ENCODE measurements at regions not wholly inside any gene's neighbourhood (a gene's known extent, or its start where the extent isn't known, plus 50 kb on each side); places are given as distances from the start of the nearest gene placed in this dataset.

GRCh38 chr4:112847781-112848180 lies 201.7 kb upstream of the ANK2 start:
- no peak for DNase-seq (ENCODE audit: low spot score)

- no peak for DNase-seq (ENCODE audit: low spot score)
These were observed 200.5 kb upstream of the ANK2 start for GRCh38 chr4:112848911-112849310.

GRCh38 chr4:112852601-112853000 lies 196.9 kb upstream of the ANK2 start:
- DNase-seq (ENCODE audit: low spot score): no peak

GRCh38 chr4:112853662-112854256 lies 195.7 kb upstream of the ANK2 start:
- DNase-seq (ENCODE audit: low spot score): no peak

- DNase-seq (ENCODE audit: low spot score): no peak
These were observed 195.0 kb upstream of the ANK2 start for GRCh38 chr4:112854420-112854819.

GRCh38 chr4:112855058-112855457 lies 194.4 kb upstream of the ANK2 start:
- no peak for DNase-seq (ENCODE audit: low spot score)

- DNase-seq (ENCODE audit: low spot score): peak; percentile 42
These were observed 192.0 kb upstream of the ANK2 start for GRCh38 chr4:112857461-112857860.

GRCh38 chr4:112858751-112859150 lies 190.7 kb upstream of the ANK2 start:
- no peak for DNase-seq (ENCODE audit: low spot score)

GRCh38 chr4:112859456-112860184 lies 189.8 kb upstream of the ANK2 start:
- DNase-seq (ENCODE audit: low spot score): no peak

GRCh38 chr4:112860830-112861690 lies 188.4 kb upstream of the ANK2 start:
- DNase-seq (ENCODE audit: low spot score): no peak

- no peak for DNase-seq (ENCODE audit: low spot score)
These were observed 187.5 kb upstream of the ANK2 start for GRCh38 chr4:112861691-112862674.

- no peak for DNase-seq (ENCODE audit: low spot score)
These were observed 184.0 kb upstream of the ANK2 start for GRCh38 chr4:112865443-112865842.

GRCh38 chr4:112876316-112876715 lies 173.1 kb upstream of the ANK2 start:
- no peak for DNase-seq (ENCODE audit: low spot score)

- no peak for DNase-seq (ENCODE audit: low spot score)
These were observed 167.6 kb upstream of the ANK2 start for GRCh38 chr4:112881842-112882241.

- no peak for DNase-seq (ENCODE audit: low spot score)
These were observed 167.2 kb upstream of the ANK2 start for GRCh38 chr4:112882286-112882685.

- DNase-seq (ENCODE audit: low spot score): no peak
These were observed 165.0 kb upstream of the ANK2 start for GRCh38 chr4:112884406-112884805.

- no peak for DNase-seq (ENCODE audit: low spot score)
These were observed 163.6 kb upstream of the ANK2 start for GRCh38 chr4:112885897-112886296.

GRCh38 chr4:112888622-112889021 lies 160.8 kb upstream of the ANK2 start:
- DNase-seq (ENCODE audit: low spot score): no peak

- no peak for DNase-seq (ENCODE audit: low spot score)
These were observed 160.3 kb upstream of the ANK2 start for GRCh38 chr4:112889199-112889598.

GRCh38 chr4:112889619-112890527 lies 159.6 kb upstream of the ANK2 start:
- DNase-seq (ENCODE audit: low spot score): no peak

GRCh38 chr4:112894480-112894879 lies 155.0 kb upstream of the ANK2 start:
- no peak for DNase-seq (ENCODE audit: low spot score)

Data from SW480 (cell line).